ENCODE measurements at regions not wholly inside any gene's neighbourhood (a gene's known extent, or its start where the extent isn't known, plus 50 kb on each side); places are given as distances from the start of the nearest gene placed in this dataset.

DNA sequence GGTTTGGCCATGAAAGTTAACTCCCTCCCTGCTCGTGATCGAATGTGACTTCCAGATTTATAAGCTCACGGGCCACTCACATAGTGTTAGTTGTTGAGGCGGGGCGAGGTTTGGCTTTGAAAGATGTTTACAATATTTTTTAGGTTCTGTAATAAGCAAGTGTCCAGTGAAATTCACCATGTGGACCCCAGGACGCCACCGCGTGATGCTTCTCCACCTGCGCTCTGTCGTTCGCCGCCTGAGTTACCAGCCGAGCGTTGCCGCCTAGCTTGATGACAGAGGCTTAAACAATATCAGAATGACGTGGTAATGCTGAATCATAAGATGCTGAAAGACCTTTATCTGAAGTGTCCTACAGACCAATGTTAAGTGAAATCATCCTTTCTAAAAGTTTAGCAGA lies 241.0 kb downstream of the MYLK4 start:
- TF ChIP-seq CTCF (IDR thresholded peaks at IDR 0.05; ENCODE audit: low read depth, low read length, poor library complexity, severe bottlenecking) (no peak), EZH2phosphoT487 (IDR thresholded peaks at IDR 0.05; ENCODE audit: borderline replicate concordance, low read length) (no peak)

Measured in DOHH2 (cell line).